Astrocyte of the cerebellum (primary cell): ENCODE measurements at regions not wholly inside any gene's neighbourhood (a gene's known extent, or its start where the extent isn't known, plus 50 kb on each side); places are given as distances from the start of the nearest gene placed in this dataset.

ENCODE experiments used
- DNase-seq: peaks from one replicate; pipeline ENCODE4 v3.0.0-alpha.2; 2011; ENCODE audit warnings: low read depth
- H3K4me3 ChIP-seq: 2 replicates; pipeline ENCODE4 v1.5.1; 2011; ENCODE audit warnings: mild to moderate bottlenecking, low read depth, low read length, moderate library complexity
- in situ Hi-C: cut with HindIII; loops from 2 replicates; pipeline ENCODE4 v1.10.0; 2017; ENCODE audit warnings: low sequenced_read_pairs
- TF ChIP-seq, protein P1 (sequence below): IDR thresholded peaks from 2 replicates; pipeline ENCODE4 v1.5.1; 2012; ENCODE audit warnings: low read length, low read depth, moderate library complexity, mild to moderate bottlenecking; ENCODE audit errors: missing control alignments

DNA sequence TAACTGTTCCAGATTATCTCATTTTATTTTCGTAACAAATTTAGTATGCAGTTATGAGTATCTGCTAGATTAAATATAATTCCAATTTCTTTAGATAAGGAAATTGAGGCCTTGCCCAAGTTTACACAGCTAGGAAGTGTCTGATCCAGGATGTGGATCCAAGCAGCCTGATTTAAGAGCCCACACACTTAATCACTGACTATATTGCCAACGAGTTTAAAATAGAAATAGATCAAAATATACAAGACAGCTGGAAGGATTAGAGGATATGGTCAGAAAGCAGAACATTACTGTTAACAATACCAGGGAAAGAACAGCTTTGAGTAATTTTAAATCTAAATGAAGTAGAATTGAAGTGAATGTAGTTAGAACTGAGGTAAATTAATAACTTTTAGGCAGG is 215.2 kb downstream of the C3orf38 start:
- no peak overlapping the region for H3K4me3 ChIP-seq
- no peak for DNase-seq
- TF ChIP-seq, protein P1, sequence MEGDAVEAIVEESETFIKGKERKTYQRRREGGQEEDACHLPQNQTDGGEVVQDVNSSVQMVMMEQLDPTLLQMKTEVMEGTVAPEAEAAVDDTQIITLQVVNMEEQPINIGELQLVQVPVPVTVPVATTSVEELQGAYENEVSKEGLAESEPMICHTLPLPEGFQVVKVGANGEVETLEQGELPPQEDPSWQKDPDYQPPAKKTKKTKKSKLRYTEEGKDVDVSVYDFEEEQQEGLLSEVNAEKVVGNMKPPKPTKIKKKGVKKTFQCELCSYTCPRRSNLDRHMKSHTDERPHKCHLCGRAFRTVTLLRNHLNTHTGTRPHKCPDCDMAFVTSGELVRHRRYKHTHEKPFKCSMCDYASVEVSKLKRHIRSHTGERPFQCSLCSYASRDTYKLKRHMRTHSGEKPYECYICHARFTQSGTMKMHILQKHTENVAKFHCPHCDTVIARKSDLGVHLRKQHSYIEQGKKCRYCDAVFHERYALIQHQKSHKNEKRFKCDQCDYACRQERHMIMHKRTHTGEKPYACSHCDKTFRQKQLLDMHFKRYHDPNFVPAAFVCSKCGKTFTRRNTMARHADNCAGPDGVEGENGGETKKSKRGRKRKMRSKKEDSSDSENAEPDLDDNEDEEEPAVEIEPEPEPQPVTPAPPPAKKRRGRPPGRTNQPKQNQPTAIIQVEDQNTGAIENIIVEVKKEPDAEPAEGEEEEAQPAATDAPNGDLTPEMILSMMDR, result no peak
- in situ Hi-C loops, result no loop called here

DNA sequence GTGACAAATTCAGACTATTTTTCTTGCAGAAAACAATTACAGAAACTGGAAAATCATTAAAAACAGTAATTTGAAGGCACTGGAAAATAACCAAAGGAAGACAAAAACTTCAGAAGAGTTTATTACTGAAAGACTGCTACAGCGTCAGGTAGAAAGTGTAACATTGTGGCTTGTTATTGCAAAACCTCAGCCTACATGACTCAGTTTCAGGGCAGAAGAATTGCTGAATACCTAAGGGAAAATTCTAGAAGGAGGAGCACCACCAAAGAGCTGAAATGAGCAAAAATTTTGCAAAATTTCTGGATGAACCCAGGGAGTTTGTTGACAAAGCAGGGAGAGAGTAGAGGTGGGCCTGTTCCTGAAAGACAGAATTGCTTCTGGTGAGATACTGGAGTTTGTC is 219.6 kb downstream of the C3orf38 start:
- in situ Hi-C loops, result no loop called here

GRCh38 chr3:88369767-88370166 is 220.0 kb downstream of the C3orf38 start:
- TF ChIP-seq, protein P1, result no peak
- H3K4me3 ChIP-seq, result no peak overlapping the region
- in situ Hi-C loops, result no loop called here
- no peak for DNase-seq

More for the DNA sequence above, 219.6 kb downstream of the C3orf38 start:
- DNase-seq, result no peak
- H3K4me3 ChIP-seq, result no peak overlapping the region
- TF ChIP-seq, protein P1, result no peak

DNA sequence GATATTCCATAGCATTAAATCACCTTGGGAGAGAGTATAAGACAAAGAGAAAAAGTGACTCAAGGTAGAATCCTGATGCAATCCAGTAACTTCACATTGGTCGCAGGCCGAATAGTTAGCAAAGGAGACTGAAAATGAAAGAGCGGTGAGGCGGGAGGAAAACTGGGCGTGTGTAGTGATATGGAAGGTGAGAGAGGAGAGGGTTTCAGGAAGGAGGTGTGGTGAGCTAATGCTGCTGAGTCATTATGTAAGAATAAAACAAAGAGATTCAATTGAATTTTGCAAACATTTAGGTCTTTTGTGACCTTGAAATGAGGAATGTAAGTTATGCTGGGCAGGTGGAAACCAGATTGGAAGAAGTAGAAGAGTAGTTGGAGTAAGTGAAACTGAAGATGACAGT is 235.3 kb downstream of the C3orf38 start:
- no peak overlapping the region for H3K4me3 ChIP-seq
- TF ChIP-seq, protein P1, result no peak
- in situ Hi-C loops, result no loop called here
- no peak for DNase-seq

DNA sequence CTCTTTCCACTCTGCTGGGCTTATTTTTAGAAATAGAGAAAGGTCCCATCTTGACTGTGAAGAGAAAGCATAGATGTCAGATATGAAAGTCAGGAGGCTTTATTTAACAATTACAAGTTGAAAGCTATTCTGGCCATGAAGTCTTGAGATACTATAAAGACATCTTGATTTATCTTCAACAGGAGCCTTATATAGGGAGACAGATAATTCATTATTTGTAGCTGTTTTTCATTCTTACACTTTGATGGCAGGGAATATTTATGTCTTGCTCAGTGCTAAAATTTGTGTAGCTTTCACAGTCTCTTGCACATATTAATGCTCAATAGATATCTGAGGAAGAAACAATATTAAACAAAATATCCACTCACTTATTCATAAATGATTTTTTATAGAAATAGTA is 248.8 kb downstream of the C3orf38 start:
- no peak overlapping the region for H3K4me3 ChIP-seq
- TF ChIP-seq, protein P1, result no peak

GRCh38 chr3:88403319-88403718 is 253.6 kb downstream of the C3orf38 start:
- no peak for DNase-seq
- in situ Hi-C loops, result no loop called here
- TF ChIP-seq, protein P1, result no peak
- no peak overlapping the region for H3K4me3 ChIP-seq

More for the DNA sequence above, 248.8 kb downstream of the C3orf38 start:
- in situ Hi-C loops, result no loop called here
- no peak for DNase-seq

GRCh38 chr3:88408097-88408496 is 258.3 kb downstream of the C3orf38 start:
- DNase-seq, result no peak
- no peak overlapping the region for H3K4me3 ChIP-seq
- in situ Hi-C loops, result no loop called here
- TF ChIP-seq, protein P1, result no peak
